LNCaP clone FGC (cell line): ENCODE measurements at regions not wholly inside any gene's neighbourhood (a gene's known extent, or its start where the extent isn't known, plus 50 kb on each side); places are given as distances from the start of the nearest gene placed in this dataset.

Experiments
- DNase-seq: peaks from one replicate; pipeline ENCODE4 v3.0.0-alpha.2; 2011; ENCODE audit warnings: low read depth
- H3K4me3 ChIP-seq: 2 replicates; pipeline ENCODE4 v1.5.1; 2011; ENCODE audit warnings: mild to moderate bottlenecking, low read depth, low read length, control low read depth
- TF ChIP-seq, protein P1 (sequence below): IDR thresholded peaks from 2 replicates; pipeline ENCODE4 v1.5.1; 2012; ENCODE audit warnings: mild to moderate bottlenecking; ENCODE audit not compliant: control insufficient read depth, insufficient read depth; ENCODE audit errors: extremely low read depth

DNA sequence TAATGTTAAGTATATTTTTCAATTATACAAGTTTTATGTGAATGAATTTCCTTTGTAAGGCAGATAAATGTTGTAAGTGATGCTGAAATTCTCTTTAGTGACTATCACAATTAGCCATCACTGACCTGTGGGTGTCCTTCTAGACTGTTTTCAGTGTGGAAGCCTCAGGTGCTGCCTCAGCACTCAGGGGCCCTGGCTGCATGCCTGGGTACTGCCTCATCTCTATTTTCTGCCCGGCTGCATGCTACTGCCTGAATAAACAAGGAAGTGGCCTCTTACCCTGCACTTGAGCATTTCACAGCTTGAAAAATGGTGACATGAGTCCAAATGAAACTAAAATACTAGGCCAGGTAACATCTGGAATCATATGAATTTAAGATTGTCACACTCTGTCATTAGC, 787.6 kb upstream of the SALL3 start:
- no peak overlapping the region for H3K4me3 ChIP-seq
- TF ChIP-seq, protein P1, sequence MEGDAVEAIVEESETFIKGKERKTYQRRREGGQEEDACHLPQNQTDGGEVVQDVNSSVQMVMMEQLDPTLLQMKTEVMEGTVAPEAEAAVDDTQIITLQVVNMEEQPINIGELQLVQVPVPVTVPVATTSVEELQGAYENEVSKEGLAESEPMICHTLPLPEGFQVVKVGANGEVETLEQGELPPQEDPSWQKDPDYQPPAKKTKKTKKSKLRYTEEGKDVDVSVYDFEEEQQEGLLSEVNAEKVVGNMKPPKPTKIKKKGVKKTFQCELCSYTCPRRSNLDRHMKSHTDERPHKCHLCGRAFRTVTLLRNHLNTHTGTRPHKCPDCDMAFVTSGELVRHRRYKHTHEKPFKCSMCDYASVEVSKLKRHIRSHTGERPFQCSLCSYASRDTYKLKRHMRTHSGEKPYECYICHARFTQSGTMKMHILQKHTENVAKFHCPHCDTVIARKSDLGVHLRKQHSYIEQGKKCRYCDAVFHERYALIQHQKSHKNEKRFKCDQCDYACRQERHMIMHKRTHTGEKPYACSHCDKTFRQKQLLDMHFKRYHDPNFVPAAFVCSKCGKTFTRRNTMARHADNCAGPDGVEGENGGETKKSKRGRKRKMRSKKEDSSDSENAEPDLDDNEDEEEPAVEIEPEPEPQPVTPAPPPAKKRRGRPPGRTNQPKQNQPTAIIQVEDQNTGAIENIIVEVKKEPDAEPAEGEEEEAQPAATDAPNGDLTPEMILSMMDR, result no peak
- no peak for DNase-seq

DNA sequence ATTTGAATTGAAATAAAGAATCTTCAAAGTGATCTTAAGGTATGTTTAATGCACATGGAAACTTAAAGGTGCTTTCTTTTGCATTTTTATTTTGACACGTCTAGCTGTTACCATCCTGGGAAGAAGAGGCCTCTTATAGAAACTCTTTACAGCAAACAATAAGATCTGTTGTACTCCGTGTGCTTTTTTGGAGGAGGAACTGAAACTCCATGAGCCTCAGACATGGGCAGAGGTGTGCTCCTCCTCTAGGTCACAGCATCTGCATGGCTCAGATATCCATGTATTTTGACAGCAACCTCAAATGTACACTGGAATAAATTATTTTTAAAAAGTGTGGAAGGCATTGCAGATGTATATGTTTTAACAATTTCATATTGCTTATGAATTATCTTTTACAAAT, 783.3 kb upstream of the SALL3 start:
- DNase-seq, result no peak
- TF ChIP-seq, protein P1, result no peak
- H3K4me3 ChIP-seq, result no peak overlapping the region

DNA sequence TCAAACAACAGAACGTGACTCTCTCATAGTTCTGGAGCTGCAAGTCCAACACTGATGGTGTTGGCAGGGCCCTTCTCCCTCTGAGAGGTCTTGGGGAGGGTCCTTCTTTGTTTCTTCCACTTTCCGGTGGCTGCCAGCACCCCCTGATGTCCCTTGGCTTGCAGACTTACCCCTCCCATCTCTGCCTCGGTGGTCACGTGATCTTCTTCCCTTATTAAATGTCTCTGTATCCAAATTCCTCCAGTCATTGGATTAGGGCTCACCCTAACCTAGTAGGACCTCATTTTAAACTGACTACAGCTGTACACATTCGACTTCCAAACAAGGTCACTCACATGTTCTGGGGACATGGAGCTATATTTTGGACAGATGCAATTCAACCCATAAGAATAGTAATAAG, 780.6 kb upstream of the SALL3 start:
- TF ChIP-seq, protein P1, result no peak
- no peak for DNase-seq
- no peak overlapping the region for H3K4me3 ChIP-seq

DNA sequence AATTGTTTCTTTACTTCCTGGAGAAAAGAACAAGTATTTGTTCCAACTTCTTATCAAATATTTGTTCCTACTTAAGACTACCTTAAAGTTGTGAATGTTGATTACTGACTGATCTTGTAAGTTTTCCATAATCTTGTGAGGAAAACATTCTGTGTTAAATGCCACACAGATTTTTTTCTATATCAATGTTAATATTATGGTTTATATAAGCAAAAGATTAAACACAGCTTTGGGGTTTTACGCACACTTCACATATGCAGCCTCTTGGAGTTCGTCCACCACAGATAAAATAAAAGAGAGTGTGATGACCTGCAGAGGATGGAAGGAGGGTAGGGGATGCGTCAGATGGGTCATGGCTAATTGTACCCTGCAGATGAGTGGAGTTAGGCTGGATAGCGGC, 780.0 kb upstream of the SALL3 start:
- no peak for DNase-seq
- no peak overlapping the region for H3K4me3 ChIP-seq
- TF ChIP-seq, protein P1, result no peak

DNA sequence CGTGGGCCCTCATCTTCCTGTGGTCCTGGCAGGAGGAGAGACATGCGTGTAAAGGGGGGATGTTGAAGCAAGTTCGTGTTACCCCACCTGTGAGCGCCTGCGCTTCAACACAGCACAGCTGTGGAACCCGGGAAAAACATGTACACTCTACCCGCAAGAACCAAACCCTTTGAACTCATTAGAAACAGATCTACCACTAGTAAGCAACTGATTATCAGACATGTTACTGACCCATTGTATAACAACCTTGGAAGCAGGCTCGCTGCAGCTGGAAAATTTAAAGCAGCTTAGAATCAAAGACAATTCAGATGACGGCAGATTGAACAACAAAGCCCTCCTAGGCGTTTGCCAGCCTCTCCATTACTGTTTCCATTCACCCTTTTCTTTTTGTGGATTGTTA, 771.7 kb upstream of the SALL3 start:
- no peak for DNase-seq
- H3K4me3 ChIP-seq, result no peak overlapping the region
- TF ChIP-seq, protein P1, result no peak

DNA sequence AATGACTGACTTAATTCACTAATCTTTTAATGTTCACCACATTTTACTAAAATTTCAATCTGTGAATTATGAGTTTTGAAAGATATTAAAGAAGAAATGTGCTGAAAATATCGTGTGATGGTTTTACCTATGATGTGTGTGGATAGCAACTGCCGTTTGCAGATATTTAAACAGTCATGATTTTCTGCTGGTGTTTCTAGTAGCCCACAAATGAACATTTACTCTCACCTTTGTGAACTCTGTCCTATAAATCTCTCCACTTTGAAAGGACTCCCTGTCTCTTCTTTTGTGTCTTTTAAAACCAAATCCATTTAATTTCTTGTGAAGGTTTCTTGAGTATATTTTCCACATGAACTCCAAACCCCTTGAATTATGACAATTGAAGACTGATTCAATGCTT, 771.2 kb upstream of the SALL3 start:
- H3K4me3 ChIP-seq, result no peak overlapping the region
- DNase-seq, result no peak
- TF ChIP-seq, protein P1, result no peak

DNA sequence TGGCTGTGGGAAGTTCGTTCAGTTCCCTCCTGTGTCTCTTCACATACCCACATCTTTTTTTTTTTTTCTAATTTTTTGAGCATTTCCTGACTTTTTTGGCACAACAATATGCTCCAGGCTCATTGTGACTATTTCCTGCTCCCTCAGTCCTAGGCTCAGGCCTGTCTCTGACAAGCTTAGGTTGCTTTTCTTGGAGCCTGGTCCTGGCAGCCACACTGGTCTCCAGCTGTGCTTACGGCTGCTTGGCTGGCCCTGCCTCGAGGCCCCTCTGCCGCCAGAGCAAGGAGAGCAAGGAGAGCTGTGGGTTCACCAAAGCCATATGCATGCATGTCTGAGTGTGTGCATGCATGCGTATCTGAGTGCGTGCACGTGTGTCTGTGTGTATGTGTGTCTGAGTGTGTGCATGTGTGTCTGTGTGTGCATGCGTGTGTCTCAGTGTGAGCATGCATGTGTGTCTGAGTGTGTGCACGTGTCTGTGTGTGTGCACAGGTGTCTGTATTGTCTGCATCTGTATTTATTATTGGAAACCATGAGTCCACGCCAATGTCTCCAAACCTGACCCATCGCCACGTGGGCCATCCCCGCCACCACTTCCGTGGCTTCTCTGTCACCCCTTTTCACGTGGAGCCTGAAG, 766.1 kb upstream of the SALL3 start:
- DNase-seq, result no peak
- no peak overlapping the region for H3K4me3 ChIP-seq
- TF ChIP-seq, protein P1, result no peak
